Caco-2 (cell line): ENCODE measurements at regions not wholly inside any gene's neighbourhood (a gene's known extent, or its start where the extent isn't known, plus 50 kb on each side); places are given as distances from the start of the nearest gene placed in this dataset.
"Not testable (repeated sequence)": the region's sequence is repeated elsewhere in the genome, so short reads cannot be mapped to it uniquely, and the experiment has no call there.

ENCODE experiments used
- BruUV-seq: library from RNA; stranded (reverse); fragments of 400-500 nt; replicated peaks from 2 replicates; lab custom pipeline; 2021; lab: Mats Ljungman, UMichigan
- CTCF ChIA-PET: fragments of 300-600 bp; sonication (Branson Sonifier 250); formaldehyde crosslinking; loops from one replicate; lab custom pipeline; 2022; ENCODE audit warnings: antibody characterized with exemption; lab: Charles Lee
- POLR2A ChIA-PET: fragments of 300-600 bp; sonication (Branson Sonifier 250); formaldehyde crosslinking; loops from one replicate; lab custom pipeline; 2022; ENCODE audit warnings: antibody characterized with exemption; lab: Charles Lee
- DNase-seq, 2 experiments: peaks; one replicate each; pipeline versions ENCODE4 v3.0.0 to v3.0.0-alpha.2; 2020 to 2022
- H3K27me3 ChIP-seq: replicated peaks from 2 replicates; pipeline ENCODE4 v1.6.0; 2011; ENCODE audit warnings: low read length; ENCODE audit not compliant: control insufficient read depth, insufficient read depth
- H3K36me3 ChIP-seq: 2 replicates; pipeline ENCODE4 v1.5.1; 2011; ENCODE audit warnings: low read length; ENCODE audit not compliant: control insufficient read depth, insufficient read depth
- H3K4me1 ChIP-seq: fragments of 250-450 bp; sonication (Bioruptor Pico); 2 replicates; pipeline ENCODE4 v1.5.1; 2020; ENCODE audit warnings: mild to moderate bottlenecking
- H3K4me3 ChIP-seq: 2 replicates; pipeline ENCODE4 v1.5.1; 2011; ENCODE audit warnings: low read depth, mild to moderate bottlenecking, control low read depth, low read length
- H3K9me3 ChIP-seq: fragments of 250-450 bp; sonication (Bioruptor Pico); 2 replicates; pipeline ENCODE4 v1.5.1; 2020; ENCODE audit warnings: mild to moderate bottlenecking, moderate library complexity
- H3K27ac Mint-ChIP-seq: one replicate; pipeline ENCODE4 v1.8.0; 2022; ENCODE audit warnings: mixed read lengths; ENCODE audit not compliant: unreplicated experiment
- H3K27me3 Mint-ChIP-seq: one replicate; pipeline ENCODE4 v1.8.0; 2022; ENCODE audit warnings: mixed read lengths; ENCODE audit not compliant: insufficient read depth, unreplicated experiment
- H3K36me3 Mint-ChIP-seq: one replicate; pipeline ENCODE4 v1.8.0; 2022; ENCODE audit warnings: mild to moderate bottlenecking, mixed read lengths; ENCODE audit not compliant: insufficient read depth, unreplicated experiment
- H3K4me1 Mint-ChIP-seq: one replicate; pipeline ENCODE4 v1.8.0; 2022; ENCODE audit warnings: low read depth, mixed read lengths; ENCODE audit not compliant: unreplicated experiment
- H3K4me3 Mint-ChIP-seq: one replicate; pipeline ENCODE4 v1.8.0; 2022; ENCODE audit warnings: mild to moderate bottlenecking, moderate library complexity, mixed read lengths; ENCODE audit not compliant: unreplicated experiment
- H3K9me3 Mint-ChIP-seq: one replicate; pipeline ENCODE4 v1.8.0; 2022; ENCODE audit warnings: mixed read lengths; ENCODE audit not compliant: unreplicated experiment
- intact Hi-C: fragments of 100-400 bp; cut with micrococcal nuclease; formaldehyde crosslinking; loops from one replicate; pipeline ENCODE4 v1.10.0; 2022; ENCODE audit not compliant: unreplicated experiment
- TF ChIP-seq, protein P1 (sequence below), 2 experiments: fragments of 200-600 bp in 1 of 2; IDR thresholded peaks; 1 replicate in 1 of 2; 2 replicates in 1 of 2; pipeline versions ENCODE4 v1.5.1 to v1.8.0; 2011 to 2022; ENCODE audit warnings: antibody characterized with exemption in 1 of 2, control low read depth in 1 of 2, inconsistent platforms in 1 of 2, low read depth in 1 of 2, low read length in 1 of 2, mild to moderate bottlenecking in 1 of 2, moderate library complexity in 1 of 2; ENCODE audit not compliant: insufficient read depth in 1 of 2, severe bottlenecking in 1 of 2, unreplicated experiment in 1 of 2

DNA sequence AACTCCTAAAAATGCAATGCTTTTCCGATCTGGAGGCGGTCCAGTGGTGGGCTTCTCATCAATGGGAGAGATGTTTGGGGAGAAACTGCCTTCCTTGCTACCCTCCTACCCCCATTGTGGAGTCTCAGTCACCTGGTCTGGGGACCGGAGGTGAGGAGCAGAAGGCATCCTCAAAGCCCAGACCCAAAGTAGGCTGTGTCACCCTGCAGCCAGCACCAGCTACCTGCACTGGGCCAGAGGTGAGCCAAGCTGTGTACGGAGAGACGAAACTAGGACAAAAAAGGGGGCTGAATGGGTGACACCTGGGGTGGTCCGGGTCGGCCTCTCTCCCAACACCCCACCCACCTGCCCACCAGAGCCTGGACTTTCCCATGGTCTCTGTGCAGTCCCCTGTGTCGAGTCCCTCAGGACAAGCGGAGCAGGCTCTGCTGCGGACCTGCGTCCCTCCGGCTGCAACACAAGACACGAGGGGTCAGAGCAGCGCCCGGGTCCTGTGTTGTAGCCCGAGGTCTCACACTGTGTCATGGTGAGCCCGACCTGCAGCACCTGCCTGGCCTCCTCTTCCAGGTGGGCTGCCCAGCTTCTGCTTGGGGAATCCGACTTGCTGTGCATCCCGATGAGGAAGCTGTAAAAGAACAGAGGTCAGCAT lies 68.0 kb upstream of the RMP24 start:
- BruUV-seq, result no TSS peak
- Histone ChIP-seq H3K9me3 (no peaks in the 10 kb centered on the region), H3K36me3 (no peaks in the 10 kb centered on the region), H3K4me1 (no peaks in the 10 kb centered on the region), H3K4me3 (no peak overlapping the region), H3K27me3 (no peaks in the 10 kb centered on the region)
- no peaks in the 10 kb centered on the region for H3K36me3 Mint-ChIP-seq
- no peak overlapping the region for H3K27ac Mint-ChIP-seq
- no peaks in the 10 kb centered on the region for H3K9me3 Mint-ChIP-seq
- H3K4me1 Mint-ChIP-seq, result no peaks in the 10 kb centered on the region
- ChIA-PET POLR2A (no interaction called here), CTCF (no interaction called here)
- TF ChIP-seq, protein P1, sequence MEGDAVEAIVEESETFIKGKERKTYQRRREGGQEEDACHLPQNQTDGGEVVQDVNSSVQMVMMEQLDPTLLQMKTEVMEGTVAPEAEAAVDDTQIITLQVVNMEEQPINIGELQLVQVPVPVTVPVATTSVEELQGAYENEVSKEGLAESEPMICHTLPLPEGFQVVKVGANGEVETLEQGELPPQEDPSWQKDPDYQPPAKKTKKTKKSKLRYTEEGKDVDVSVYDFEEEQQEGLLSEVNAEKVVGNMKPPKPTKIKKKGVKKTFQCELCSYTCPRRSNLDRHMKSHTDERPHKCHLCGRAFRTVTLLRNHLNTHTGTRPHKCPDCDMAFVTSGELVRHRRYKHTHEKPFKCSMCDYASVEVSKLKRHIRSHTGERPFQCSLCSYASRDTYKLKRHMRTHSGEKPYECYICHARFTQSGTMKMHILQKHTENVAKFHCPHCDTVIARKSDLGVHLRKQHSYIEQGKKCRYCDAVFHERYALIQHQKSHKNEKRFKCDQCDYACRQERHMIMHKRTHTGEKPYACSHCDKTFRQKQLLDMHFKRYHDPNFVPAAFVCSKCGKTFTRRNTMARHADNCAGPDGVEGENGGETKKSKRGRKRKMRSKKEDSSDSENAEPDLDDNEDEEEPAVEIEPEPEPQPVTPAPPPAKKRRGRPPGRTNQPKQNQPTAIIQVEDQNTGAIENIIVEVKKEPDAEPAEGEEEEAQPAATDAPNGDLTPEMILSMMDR (IDR thresholded peaks at IDR 0.05; ENCODE audit: insufficient read depth in 1 of 2, low read depth in 1 of 2, low read length in 1 of 2, severe bottlenecking in 1 of 2, unreplicated experiment in 1 of 2), result no peak
- DNase-seq, result no peak
- no peak overlapping the region for H3K4me3 Mint-ChIP-seq
- peaks cover 4% of the 10 kb centered on the region for H3K27me3 Mint-ChIP-seq
- intact Hi-C loops, result no loop called here

DNA sequence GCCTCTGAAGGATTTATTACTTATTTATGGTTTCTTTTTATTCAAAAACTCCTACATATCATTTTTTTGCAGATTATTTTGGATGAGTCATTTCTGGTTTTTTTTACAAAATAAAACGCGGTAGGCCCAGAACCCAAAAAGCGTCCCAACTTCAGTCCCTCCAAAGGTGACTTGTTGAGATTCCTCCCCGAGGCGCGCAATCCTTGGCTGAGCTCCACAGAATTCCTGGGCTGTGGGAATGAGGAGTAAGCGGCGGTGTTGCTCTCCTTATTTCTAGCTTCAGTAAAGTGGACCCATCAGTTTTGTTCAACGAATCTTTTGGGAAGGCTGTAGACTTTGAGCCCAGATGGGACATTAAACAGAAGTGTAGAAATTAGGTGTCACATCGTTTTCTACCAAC lies 67.0 kb upstream of the RMP24 start:
- Histone ChIP-seq H3K27me3 (no peaks in the 10 kb centered on the region), H3K4me1 (no peaks in the 10 kb centered on the region), H3K9me3 (no peaks in the 10 kb centered on the region), H3K36me3 (no peaks in the 10 kb centered on the region), H3K4me3 (no peak overlapping the region)
- ChIA-PET POLR2A (no interaction called here), CTCF (no interaction called here)
- intact Hi-C loops, result no loop called here
- Mint-ChIP-seq H3K4me3 (no peak overlapping the region), H3K27ac (no peak overlapping the region), H3K27me3 (peaks cover under 1% of the 10 kb centered on the region), H3K4me1 (no peaks in the 10 kb centered on the region), H3K9me3 (no peaks in the 10 kb centered on the region), H3K36me3 (no peaks in the 10 kb centered on the region)
- no TSS peak for BruUV-seq
- DNase-seq, result no peak
- TF ChIP-seq, protein P1 (IDR thresholded peaks at IDR 0.05; ENCODE audit: insufficient read depth in 1 of 2, low read depth in 1 of 2, low read length in 1 of 2, severe bottlenecking in 1 of 2, unreplicated experiment in 1 of 2), result no peak

DNA sequence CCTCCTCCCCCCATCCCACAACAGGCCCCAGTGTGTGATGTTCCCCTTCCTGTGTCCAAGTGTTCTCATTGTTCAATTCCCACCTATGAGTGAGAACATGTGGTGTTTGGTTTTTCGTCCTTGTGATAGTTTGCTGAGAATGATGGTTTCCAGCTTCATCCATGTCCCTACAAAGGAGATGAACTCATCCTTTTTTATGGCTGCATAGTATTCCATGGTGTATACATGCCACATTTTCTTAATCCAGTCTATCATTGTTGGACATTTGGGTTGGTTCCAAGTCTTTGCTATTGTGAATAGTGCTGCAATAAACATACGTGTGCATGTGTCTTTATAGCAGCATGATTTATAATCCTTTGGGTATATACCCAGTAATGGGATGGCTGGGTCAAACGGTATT lies 66.2 kb upstream of the RMP24 start:
- H3K4me1 ChIP-seq, H3K27me3 ChIP-seq, H3K36me3 ChIP-seq, DNase-seq, H3K4me3 Mint-ChIP-seq, H3K9me3 Mint-ChIP-seq, CTCF ChIA-PET, H3K4me3 ChIP-seq, H3K9me3 ChIP-seq, H3K27ac Mint-ChIP-seq, H3K27me3 Mint-ChIP-seq, POLR2A ChIA-PET, H3K36me3 Mint-ChIP-seq, intact Hi-C loops, H3K4me1 Mint-ChIP-seq, BruUV-seq: not testable (repeated sequence)
